SK-N-SH treated with all-trans-retinoic acid at 6 μM for 48 hours (cell line): ENCODE measurements at regions not wholly inside any gene's neighbourhood (a gene's known extent, or its start where the extent isn't known, plus 50 kb on each side); places are given as distances from the start of the nearest gene placed in this dataset.

Experiments used
- ARNTL ChIP-seq: fragments of 450-650 bp; formaldehyde crosslinking; IDR thresholded peaks from 2 replicates; pipeline ENCODE4 v1.5.0; 2020; ENCODE audit warnings: low read depth, mild to moderate bottlenecking, moderate library complexity, borderline replicate concordance
- CSRNP3 ChIP-seq: fragments of 250-450 bp; sonication (Bioruptor Pico); IDR thresholded peaks from 2 replicates; pipeline ENCODE4 v1.5.1; 2021; ENCODE audit warnings: mild to moderate bottlenecking, moderate library complexity
- ESRRG ChIP-seq: fragments of 250-450 bp; sonication (Bioruptor Pico); IDR thresholded peaks from 2 replicates; pipeline ENCODE4 v1.6.1; 2021; ENCODE audit warnings: mild to moderate bottlenecking
- GLIS3 ChIP-seq: fragments of 250-450 bp; sonication (Bioruptor Pico); IDR thresholded peaks from 2 replicates; pipeline ENCODE4 v1.5.0; 2020; ENCODE audit warnings: mild to moderate bottlenecking, moderate library complexity
- PATZ1 ChIP-seq: fragments of 250-450 bp; sonication (Bioruptor Pico); IDR thresholded peaks from 2 replicates; pipeline ENCODE4 v1.8.0; 2020; ENCODE audit warnings: mild to moderate bottlenecking, moderate library complexity, borderline replicate concordance
- RARB ChIP-seq: fragments of 250-450 bp; sonication (Bioruptor Pico); IDR thresholded peaks from 2 replicates; pipeline ENCODE4 v1.8.0; 2021; ENCODE audit warnings: mild to moderate bottlenecking, moderate library complexity
- SNAI2 ChIP-seq: fragments of 250-450 bp; sonication (Bioruptor Pico); IDR thresholded peaks from 2 replicates; pipeline ENCODE4 v1.5.0; 2020; ENCODE audit warnings: mild to moderate bottlenecking, moderate library complexity
- TOX ChIP-seq: fragments of 250-450 bp; sonication (Bioruptor Pico); IDR thresholded peaks from 2 replicates; pipeline ENCODE4 v1.8.0; 2021; ENCODE audit warnings: mild to moderate bottlenecking, moderate library complexity, borderline replicate concordance
- TSHZ2 ChIP-seq: fragments of 250-450 bp; sonication (Bioruptor Pico); IDR thresholded peaks from 2 replicates; pipeline ENCODE4 v1.5.0; 2020; ENCODE audit warnings: mild to moderate bottlenecking, moderate library complexity
- ZFP3 ChIP-seq: fragments of 250-450 bp; sonication (Bioruptor Pico); IDR thresholded peaks from 2 replicates; pipeline ENCODE4 v1.5.0; 2020; ENCODE audit warnings: mild to moderate bottlenecking, moderate library complexity
- ZFP30 ChIP-seq: fragments of 450-650 bp; formaldehyde crosslinking; IDR thresholded peaks from 2 replicates; pipeline ENCODE4 v1.5.0; 2022; ENCODE audit warnings: mild to moderate bottlenecking, moderate library complexity
- ZNF565 ChIP-seq: fragments of 450-650 bp; formaldehyde crosslinking; conservative IDR thresholded peaks from 2 replicates; pipeline ENCODE4 v1.5.0; 2020; ENCODE audit warnings: low read depth, mild to moderate bottlenecking, moderate library complexity
- TF ChIP-seq, protein P1 (sequence below): fragments of 250-450 bp; sonication (Bioruptor Pico); IDR thresholded peaks from 2 replicates; pipeline ENCODE4 v1.5.1; 2020; ENCODE audit warnings: low read depth, mild to moderate bottlenecking, moderate library complexity

DNA sequence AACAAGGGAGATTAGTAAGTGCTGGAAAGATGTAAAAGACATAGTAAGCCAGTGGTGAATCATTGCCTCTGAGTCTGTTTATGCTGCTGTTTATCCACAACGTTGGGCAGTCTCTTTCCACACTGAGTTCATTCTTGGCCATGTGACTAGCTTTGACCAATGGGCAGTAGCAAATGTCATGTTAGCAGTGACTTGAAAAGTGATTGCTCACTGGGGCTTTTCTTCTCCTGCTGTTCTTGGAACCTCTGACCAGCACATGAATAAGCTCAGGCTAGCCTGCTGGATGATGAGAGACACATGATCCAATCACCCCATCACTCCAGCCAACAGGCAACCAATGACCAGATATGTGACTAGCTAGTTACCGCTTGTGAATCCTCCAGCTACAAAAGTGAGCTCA lies 360.4 kb downstream of the SLC4A3 start:
- TF ChIP-seq TSHZ2 (CRISPR knock-in tag) (no peak), CSRNP3 (CRISPR knock-in tag) (no peak), ZFP3 (no peak), GLIS3 (CRISPR knock-in tag) (no peak), PATZ1 (CRISPR knock-in tag) (no peak), RARB (CRISPR knock-in tag) (no peak), ZNF565 (no peak), SNAI2 (CRISPR knock-in tag) (no peak), ESRRG (CRISPR knock-in tag) (no peak), TOX (no peak), ARNTL (no peak), ZFP30 (CRISPR knock-in tag) (no peak)
- TF ChIP-seq, protein P1, sequence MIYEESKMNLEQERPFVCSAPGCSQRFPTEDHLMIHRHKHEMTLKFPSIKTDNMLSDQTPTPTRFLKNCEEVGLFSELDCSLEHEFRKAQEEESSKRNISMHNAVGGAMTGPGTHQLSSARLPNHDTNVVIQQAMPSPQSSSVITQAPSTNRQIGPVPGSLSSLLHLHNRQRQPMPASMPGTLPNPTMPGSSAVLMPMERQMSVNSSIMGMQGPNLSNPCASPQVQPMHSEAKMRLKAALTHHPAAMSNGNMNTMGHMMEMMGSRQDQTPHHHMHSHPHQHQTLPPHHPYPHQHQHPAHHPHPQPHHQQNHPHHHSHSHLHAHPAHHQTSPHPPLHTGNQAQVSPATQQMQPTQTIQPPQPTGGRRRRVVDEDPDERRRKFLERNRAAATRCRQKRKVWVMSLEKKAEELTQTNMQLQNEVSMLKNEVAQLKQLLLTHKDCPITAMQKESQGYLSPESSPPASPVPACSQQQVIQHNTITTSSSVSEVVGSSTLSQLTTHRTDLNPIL (CRISPR knock-in tag) = no peak
